Sigmoid colon (tissue), 6 donors: ENCODE measurements at regions not wholly inside any gene's neighbourhood (a gene's known extent, or its start where the extent isn't known, plus 50 kb on each side); places are given as distances from the start of the nearest gene placed in this dataset.
A peak's percentile ranks its signal among the peaks of the same experiment; 100 is the strongest.

Source experiments
- DNase-seq: peaks from one replicate; pipeline ENCODE4 v3.0.0-alpha.2; 2019
- H3K27ac ChIP-seq, 4 donors: fragments of 200-600 bp; sonication (generic); one replicate each; pipeline ENCODE4 v1.5.1; 2016 to 2019; ENCODE audit warnings: mild to moderate bottlenecking in 1 of 4
- H3K27me3 ChIP-seq, 3 donors: fragments of 200-600 bp; sonication (generic); one replicate each; pipeline ENCODE4 v1.5.1; 2019; ENCODE audit warnings: mild to moderate bottlenecking in 1 of 3
- H3K36me3 ChIP-seq, 4 donors: fragments of 200-600 bp; sonication (generic); one replicate each; pipeline ENCODE4 v1.5.1; 2016 to 2019
- H3K4me1 ChIP-seq, 4 donors: fragments of 200-600 bp; sonication (generic); one replicate each; pipeline ENCODE4 v1.5.1; 2017 to 2019
- H3K4me3 ChIP-seq, 4 donors: fragments of 200-600 bp; sonication (generic); one replicate each; pipeline ENCODE4 v1.5.1; 2017 to 2019; ENCODE audit warnings: mild to moderate bottlenecking in 2 of 4, moderate library complexity in 1 of 4
- H3K9me3 ChIP-seq, 4 donors: fragments of 200-600 bp in 3 of 4; sonication (generic) in 3 of 4; one replicate each; pipeline versions ENCODE4 v1.5.1 to v1.6.1; 2013 to 2019
- EP300 ChIP-seq, 4 donors: sonication (generic); formaldehyde crosslinking; IDR thresholded peaks; one replicate each; pipeline ENCODE4 v1.6.1; 2017; ENCODE audit warnings: antibody characterized with exemption in 4 of 4
- POLR2A ChIP-seq, 2 donors: fragments of 450-650 bp; IDR thresholded peaks; one replicate each; pipeline ENCODE4 v1.6.1; 2016; ENCODE audit warnings: antibody characterized with exemption in 2 of 2, mild to moderate bottlenecking in 2 of 2, moderate library complexity in 2 of 2
- POLR2AphosphoS5 ChIP-seq, 4 donors: sonication (generic); formaldehyde crosslinking; IDR thresholded peaks; one replicate each; pipeline ENCODE4 v1.6.1; 2017; ENCODE audit warnings: antibody characterized with exemption in 4 of 4
- WGBS, 2 donors: extraction: QIAGEN DNeasy Blood & Tissue Kit; methylation state at CpG; one replicate each; pipeline ENCODE4 v1.1.7; 2013; 5-methylcytosine and 5-hydroxymethylcytosine counted together
- intact Hi-C: fragments of 100-400 bp; cut with DNase I; formaldehyde crosslinking; loops from one replicate; pipeline ENCODE4 v1.15.1; 2023
- TF ChIP-seq, protein P1 (sequence below), 4 experiments: fragments of 450-650 bp in 3 of 4; fragments of 200-600 bp in 1 of 4; IDR thresholded peaks; one replicate each; pipeline ENCODE4 v1.5.1; 2016 to 2019; ENCODE audit warnings: antibody characterized with exemption in 4 of 4, mild to moderate bottlenecking in 3 of 4, moderate library complexity in 2 of 4
- donor health status: healthy with polysubstance abuse.
- donor health status: healthy.

DNA sequence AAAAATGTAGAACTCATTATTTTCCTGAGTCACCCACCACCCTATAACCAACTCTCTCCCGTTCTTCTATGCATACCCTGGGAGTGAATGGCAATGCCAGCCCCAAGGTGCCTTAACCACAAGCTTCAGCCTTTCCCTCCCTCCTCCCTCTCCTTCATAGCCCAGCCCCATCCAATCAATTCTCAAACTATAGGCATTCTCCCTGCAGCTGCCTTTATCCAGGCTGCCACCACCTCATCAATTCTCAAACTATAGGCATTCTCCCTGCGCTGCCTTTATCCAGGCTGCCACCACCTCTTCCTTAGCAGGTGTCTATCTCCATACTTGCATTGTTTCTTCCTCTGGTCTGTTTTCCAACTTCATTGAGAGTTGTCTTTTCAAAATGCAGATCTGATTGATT is 77.1 kb downstream of the PLEKHG1 start:
- Histone ChIP-seq H3K27ac (no peak overlapping the region), H3K27me3 (no peaks in the 10 kb centered on the region), H3K4me3 (no peak overlapping the region), H3K9me3 (no peaks in the 10 kb centered on the region), H3K36me3 (no peaks in the 10 kb centered on the region), H3K4me1 (peaks cover 0 to 13% (median 11%) of the 10 kb centered on the region in 4 donors)
- intact Hi-C loops, result no loop called here
- TF ChIP-seq, protein P1, sequence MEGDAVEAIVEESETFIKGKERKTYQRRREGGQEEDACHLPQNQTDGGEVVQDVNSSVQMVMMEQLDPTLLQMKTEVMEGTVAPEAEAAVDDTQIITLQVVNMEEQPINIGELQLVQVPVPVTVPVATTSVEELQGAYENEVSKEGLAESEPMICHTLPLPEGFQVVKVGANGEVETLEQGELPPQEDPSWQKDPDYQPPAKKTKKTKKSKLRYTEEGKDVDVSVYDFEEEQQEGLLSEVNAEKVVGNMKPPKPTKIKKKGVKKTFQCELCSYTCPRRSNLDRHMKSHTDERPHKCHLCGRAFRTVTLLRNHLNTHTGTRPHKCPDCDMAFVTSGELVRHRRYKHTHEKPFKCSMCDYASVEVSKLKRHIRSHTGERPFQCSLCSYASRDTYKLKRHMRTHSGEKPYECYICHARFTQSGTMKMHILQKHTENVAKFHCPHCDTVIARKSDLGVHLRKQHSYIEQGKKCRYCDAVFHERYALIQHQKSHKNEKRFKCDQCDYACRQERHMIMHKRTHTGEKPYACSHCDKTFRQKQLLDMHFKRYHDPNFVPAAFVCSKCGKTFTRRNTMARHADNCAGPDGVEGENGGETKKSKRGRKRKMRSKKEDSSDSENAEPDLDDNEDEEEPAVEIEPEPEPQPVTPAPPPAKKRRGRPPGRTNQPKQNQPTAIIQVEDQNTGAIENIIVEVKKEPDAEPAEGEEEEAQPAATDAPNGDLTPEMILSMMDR (IDR thresholded peaks at IDR 0.05), result no peak
- TF ChIP-seq POLR2A (IDR thresholded peaks at IDR 0.05), result no peak
- no peak for TF ChIP-seq POLR2AphosphoS5 (IDR thresholded peaks at IDR 0.05)
- TF ChIP-seq EP300 (IDR thresholded peaks at IDR 0.05), result no peak
- no peak for DNase-seq
- WGBS, 2 donors, result 95 to 97% methylated on average over 2 of the region's 2 CpGs

DNA sequence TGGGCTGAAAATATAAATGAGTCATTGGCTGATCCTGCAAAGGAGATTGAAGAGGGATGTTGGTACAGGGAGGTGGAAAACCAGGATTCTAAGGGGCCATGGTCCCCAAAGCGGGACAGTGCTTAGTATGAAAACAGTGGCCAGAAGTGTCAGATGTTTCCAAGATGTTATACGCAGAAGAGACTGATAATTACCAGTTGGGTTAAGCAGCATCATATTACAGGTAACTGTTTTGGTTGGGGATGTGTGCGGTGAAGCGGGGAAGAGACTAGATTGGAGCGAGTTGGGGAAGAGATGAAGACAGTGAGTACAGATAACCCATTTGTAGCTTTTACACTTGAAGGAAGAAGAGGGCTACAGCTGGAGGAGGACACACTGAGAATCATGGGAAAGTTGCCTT is 80.8 kb downstream of the PLEKHG1 start:
- no peaks in the 10 kb centered on the region for H3K9me3 ChIP-seq
- no peaks in the 10 kb centered on the region for H3K36me3 ChIP-seq
- intact Hi-C loops, result no loop called here
- no peaks in the 10 kb centered on the region for H3K27me3 ChIP-seq
- WGBS, 2 donors, result 97 to 98% methylated on average over 5 of the region's 5 CpGs
- no peak overlapping the region for H3K27ac ChIP-seq
- TF ChIP-seq POLR2A (IDR thresholded peaks at IDR 0.05), result no peak
- TF ChIP-seq EP300 (IDR thresholded peaks at IDR 0.05), result no peak
- TF ChIP-seq POLR2AphosphoS5 (IDR thresholded peaks at IDR 0.05), result no peak
- TF ChIP-seq, protein P1 (IDR thresholded peaks at IDR 0.05), result no peak
- no peaks in the 10 kb centered on the region for H3K4me1 ChIP-seq
- DNase-seq, result no peak
- H3K4me3 ChIP-seq, result no peak overlapping the region

DNA sequence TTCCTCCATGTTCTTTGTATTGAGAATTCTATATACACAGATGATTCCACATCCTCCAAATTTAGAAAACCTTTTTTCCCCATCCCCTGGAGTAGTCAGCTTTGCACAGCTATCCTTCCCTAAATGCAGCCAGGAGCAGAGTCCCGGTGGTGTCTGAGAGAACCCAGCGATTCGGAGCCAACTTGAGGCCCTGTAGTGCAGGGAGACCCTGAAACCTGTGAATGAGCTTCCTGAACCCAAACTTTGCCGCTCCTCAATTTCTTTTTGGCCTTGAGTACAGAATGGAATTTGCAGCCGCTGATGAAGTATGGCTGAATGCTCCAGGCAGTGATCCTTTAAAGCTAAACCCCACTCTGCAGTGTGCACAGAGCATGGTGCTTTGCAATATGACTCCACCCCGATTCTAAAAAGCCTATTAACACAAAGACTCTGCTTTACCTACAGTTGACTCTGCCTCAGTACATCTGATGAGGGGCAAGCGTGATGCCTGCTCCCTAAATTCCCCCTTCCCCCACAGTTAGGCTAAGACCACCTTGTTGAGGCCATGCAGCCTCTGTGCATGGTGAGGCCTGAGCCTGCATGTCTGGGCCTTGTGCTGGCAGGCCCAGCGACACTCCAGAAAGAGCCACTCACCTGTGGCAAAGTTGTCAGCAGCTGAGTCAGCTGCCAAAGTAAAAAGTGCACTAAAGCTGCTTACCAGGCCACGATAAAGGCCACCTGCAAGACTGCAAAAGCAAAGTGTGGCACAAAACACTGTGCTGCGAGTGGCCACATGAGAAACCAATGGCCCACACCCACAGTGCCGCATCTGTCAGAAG is 82.1 kb downstream of the PLEKHG1 start:
- Histone ChIP-seq H3K27ac (no peak overlapping the region), H3K4me3 (no peak overlapping the region), H3K4me1 (no peaks in the 10 kb centered on the region), H3K36me3 (no peaks in the 10 kb centered on the region), H3K9me3 (no peaks in the 10 kb centered on the region), H3K27me3 (no peaks in the 10 kb centered on the region)
- intact Hi-C loops, result no loop called here
- TF ChIP-seq, protein P1 (IDR thresholded peaks at IDR 0.05), result no peak
- TF ChIP-seq POLR2A (IDR thresholded peaks at IDR 0.05) (no peak), EP300 (IDR thresholded peaks at IDR 0.05) (no peak), POLR2AphosphoS5 (IDR thresholded peaks at IDR 0.05) (no peak)
- 92 to 95% methylated on average over 11 of the region's 11 CpGs for WGBS, 2 donors
- DNase-seq, result no peak

DNA sequence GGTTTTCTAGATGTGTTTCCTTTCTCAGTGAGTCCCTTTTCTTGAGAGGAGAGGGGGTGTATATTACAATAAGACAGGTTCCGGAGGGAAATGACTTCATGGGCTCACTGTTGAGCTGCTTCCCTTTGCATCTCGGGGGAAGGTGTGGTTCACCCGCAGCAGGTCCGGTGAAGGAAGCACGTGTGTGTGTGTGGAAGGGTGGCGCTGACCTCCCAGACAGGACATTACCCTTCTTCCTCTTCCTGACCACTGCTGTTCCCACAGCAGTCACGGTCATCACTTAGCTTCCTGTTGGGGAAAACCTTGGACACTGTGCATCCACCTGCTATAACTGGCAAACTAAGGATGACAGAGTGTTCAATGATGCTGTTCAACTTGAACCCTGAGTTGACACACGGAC is 83.6 kb downstream of the PLEKHG1 start:
- no peak for DNase-seq
- no peaks in the 10 kb centered on the region for H3K4me1 ChIP-seq
- H3K36me3 ChIP-seq, result no peaks in the 10 kb centered on the region
- WGBS, 2 donors, result 57 to 85% methylated on average over 8 of the region's 8 CpGs
- TF ChIP-seq POLR2AphosphoS5 (IDR thresholded peaks at IDR 0.05), result peak; percentile 39 to 65 (median 44)
- peak in 2 of 4 donors; percentile 12 to 66 for TF ChIP-seq EP300 (IDR thresholded peaks at IDR 0.05)
- no peak for TF ChIP-seq POLR2A (IDR thresholded peaks at IDR 0.05)
- TF ChIP-seq, protein P1 (IDR thresholded peaks at IDR 0.05), result no peak
- intact Hi-C loops, result no loop called here
- no peaks in the 10 kb centered on the region for H3K9me3 ChIP-seq
- H3K27me3 ChIP-seq, result no peaks in the 10 kb centered on the region
- H3K4me3 ChIP-seq, result no peak overlapping the region
- H3K27ac ChIP-seq, result peak overlapping the region in 2 of 4 donors; percentile 28 to 66
